GM23338 (cell line): ENCODE measurements at regions not wholly inside any gene's neighbourhood (a gene's known extent, or its start where the extent isn't known, plus 50 kb on each side); places are given as distances from the start of the nearest gene placed in this dataset.

Source experiments
- ATAC-seq: fragments of 200-7000 bp; cut with Tn5 transposase; 3 replicates; pipeline ENCODE4 v1.9.1; 2020
- DNase-seq: peaks from one replicate; pipeline ENCODE4 v3.0.0-alpha.2; 2015; ENCODE audit warnings: low spot score
- H2AFZ ChIP-seq: fragments of 200-600 bp; sonication (generic); 2 replicates; pipeline ENCODE4 v1.8.0; 2016; ENCODE audit warnings: antibody characterized with exemption, mild to moderate bottlenecking, moderate library complexity
- H3F3A ChIP-seq: fragments of 200-600 bp; sonication (generic); replicated peaks from 2 replicates; pipeline ENCODE4 v1.8.0; 2017; ENCODE audit warnings: antibody characterized with exemption, mixed run types, low read depth
- H3K27ac ChIP-seq: fragments of 200-600 bp; sonication (generic); 2 replicates; pipeline ENCODE4 v1.6.1; 2016; ENCODE audit warnings: low read depth
- H3K27me3 ChIP-seq: fragments of 200-600 bp; sonication (generic); 2 replicates; pipeline ENCODE4 v1.8.0; 2016; ENCODE audit warnings: mild to moderate bottlenecking, mixed run types, moderate library complexity; ENCODE audit not compliant: insufficient read depth
- H3K36me3 ChIP-seq: fragments of 200-600 bp; sonication (generic); 2 replicates; pipeline ENCODE4 v1.8.0; 2016; ENCODE audit warnings: mild to moderate bottlenecking; ENCODE audit not compliant: insufficient read depth
- H3K4me1 ChIP-seq: fragments of 200-600 bp; sonication (generic); 2 replicates; pipeline ENCODE4 v1.8.0; 2016; ENCODE audit warnings: mild to moderate bottlenecking, moderate library complexity; ENCODE audit not compliant: insufficient read depth
- H3K4me2 ChIP-seq: fragments of 200-600 bp; sonication (generic); 2 replicates; pipeline ENCODE4 v1.7.1; 2017; ENCODE audit warnings: mixed run types
- H3K4me3 ChIP-seq: fragments of 200-600 bp; sonication (generic); 2 replicates; pipeline ENCODE4 v1.6.1; 2016; ENCODE audit warnings: mixed run types
- H3K79me2 ChIP-seq: fragments of 200-600 bp; sonication (generic); replicated peaks from 2 replicates; pipeline ENCODE4 v1.8.0; 2017; ENCODE audit warnings: mild to moderate bottlenecking; ENCODE audit not compliant: insufficient read depth
- H3K9me2 ChIP-seq: fragments of 200-600 bp; sonication (generic); 2 replicates; pipeline ENCODE4 v1.8.0; 2017; ENCODE audit not compliant: insufficient read depth
- H4K20me1 ChIP-seq: fragments of 200-600 bp; sonication (generic); replicated peaks from 2 replicates; pipeline ENCODE4 v1.8.0; 2017; ENCODE audit warnings: mild to moderate bottlenecking; ENCODE audit not compliant: insufficient read depth
- H3K27ac Mint-ChIP-seq: 2 replicates; pipeline ENCODE4 v1.8.0; 2020; ENCODE audit warnings: inconsistent platforms, mild to moderate bottlenecking, moderate library complexity, mixed read lengths
- H3K27me3 Mint-ChIP-seq: 3 replicates; pipeline ENCODE4 v1.8.0; 2022; ENCODE audit warnings: low read depth, mild to moderate bottlenecking, moderate library complexity, mixed read lengths, inconsistent platforms; ENCODE audit not compliant: insufficient read depth, poor library complexity
- H3K36me3 Mint-ChIP-seq: 3 replicates; pipeline ENCODE4 v1.8.0; 2021; ENCODE audit warnings: low read depth, mild to moderate bottlenecking, inconsistent platforms, moderate library complexity, mixed read lengths
- H3K4me1 Mint-ChIP-seq: 3 replicates; pipeline ENCODE4 v1.8.0; 2020; ENCODE audit warnings: mild to moderate bottlenecking, inconsistent platforms, mixed read lengths
- H3K4me3 Mint-ChIP-seq: 3 replicates; pipeline ENCODE4 v1.8.0; 2021; ENCODE audit warnings: moderate library complexity, mild to moderate bottlenecking, inconsistent platforms, mixed read lengths
- H3K9me3 Mint-ChIP-seq: 3 replicates; pipeline ENCODE4 v1.8.0; 2020; ENCODE audit warnings: moderate library complexity, mild to moderate bottlenecking, inconsistent platforms, mixed read lengths
- CREB1 ChIP-seq: fragments of 250-450 bp; sonication (Bioruptor Pico); IDR thresholded peaks from 2 replicates; pipeline ENCODE4 v1.5.0; 2020; ENCODE audit warnings: low read depth, mild to moderate bottlenecking, moderate library complexity
- CTCF ChIP-seq, 2 experiments: fragments of 200-600 bp in 1 of 2; sonication (generic) in 1 of 2; conservative IDR thresholded peaks; 2 replicates each; pipeline versions ENCODE4 v1.5.1 to v1.6.1; 2016 to 2017; ENCODE audit warnings: antibody characterized with exemption in 2 of 2, low read depth in 2 of 2, mild to moderate bottlenecking in 2 of 2, moderate library complexity in 1 of 2
- ETS1 ChIP-seq: IDR thresholded peaks from 2 replicates; pipeline ENCODE4 v1.6.1; 2016; ENCODE audit warnings: antibody characterized with exemption
- EZH2 ChIP-seq: fragments of 200-600 bp; sonication (generic); IDR thresholded peaks from one replicate; pipeline ENCODE4 v1.8.0; 2017; ENCODE audit warnings: antibody characterized with exemption, mild to moderate bottlenecking, low read depth; ENCODE audit not compliant: unreplicated experiment
- EZH2phosphoT487 ChIP-seq: fragments of 200-600 bp; sonication (generic); IDR thresholded peaks from one replicate; pipeline ENCODE4 v1.8.1; 2018; ENCODE audit warnings: antibody characterized with exemption; ENCODE audit not compliant: unreplicated experiment
- JUNB ChIP-seq: IDR thresholded peaks from one replicate; pipeline ENCODE4 v1.6.1; 2016; ENCODE audit warnings: antibody characterized with exemption; ENCODE audit not compliant: unreplicated experiment
- NANOG ChIP-seq: IDR thresholded peaks from 2 replicates; pipeline ENCODE4 v1.6.1; 2016; ENCODE audit warnings: antibody characterized with exemption, borderline replicate concordance
- POLR2AphosphoS5 ChIP-seq: IDR thresholded peaks from 2 replicates; pipeline ENCODE4 v1.6.1; 2016; ENCODE audit warnings: antibody characterized with exemption, low read depth
- REST ChIP-seq: IDR thresholded peaks from one replicate; pipeline ENCODE4 v1.6.1; 2018; ENCODE audit warnings: antibody characterized with exemption; ENCODE audit not compliant: unreplicated experiment
- ZNF114 ChIP-seq: fragments of 250-450 bp; sonication (Bioruptor Pico); IDR thresholded peaks from 2 replicates; pipeline ENCODE4 v1.5.0; 2020; ENCODE audit warnings: mild to moderate bottlenecking, moderate library complexity
- ZNF331 ChIP-seq: fragments of 250-450 bp; sonication (Bioruptor Pico); IDR thresholded peaks from 2 replicates; pipeline ENCODE4 v1.5.0; 2020; ENCODE audit warnings: low read depth, mild to moderate bottlenecking, moderate library complexity
- ZNF462 ChIP-seq: fragments of 250-450 bp; sonication (Bioruptor Pico); IDR thresholded peaks from 2 replicates; pipeline ENCODE4 v1.5.0; 2020; ENCODE audit warnings: mild to moderate bottlenecking, moderate library complexity

- peaks cover 25% of the 10 kb centered on the region for H3K4me1 Mint-ChIP-seq
- no peak overlapping the region for H3K27ac ChIP-seq
- ATAC-seq (no peak), DNase-seq (no peak)
- peaks cover 5% of the 10 kb centered on the region; the same call in 1 of the 2 replicates for H3K9me2 ChIP-seq
- H3K4me3 Mint-ChIP-seq = no peak overlapping the region
- H2AFZ ChIP-seq = no peak overlapping the region
- H3K4me2 ChIP-seq = no peak overlapping the region
- 0 out of 2 replicates have a peak, but pooled peaks cover 8% of the 10 kb centered on the region for H3K4me1 ChIP-seq
- peaks cover 5% of the 10 kb centered on the region for H3K27me3 Mint-ChIP-seq
- no peaks in the 10 kb centered on the region for H3K36me3 ChIP-seq
- TF ChIP-seq JUNB (no peak), CTCF (conservative IDR thresholded peaks at IDR 0.05; ENCODE audit: low read depth in 2 of 2) (no peak), POLR2AphosphoS5 (no peak), EZH2 (no peak), CREB1 (CRISPR knock-in tag) (no peak), ZNF462 (CRISPR knock-in tag) (no peak), ETS1 (no peak), NANOG (no peak), ZNF331 (CRISPR knock-in tag) (no peak), ZNF114 (CRISPR knock-in tag) (no peak), REST (no peak), EZH2phosphoT487 (no peak)
- H3F3A ChIP-seq = no peaks in the 10 kb centered on the region
- H3K79me2 ChIP-seq = no peaks in the 10 kb centered on the region
- H3K27ac Mint-ChIP-seq = no peak overlapping the region
- no peaks in the 10 kb centered on the region for H3K9me3 Mint-ChIP-seq
- no peaks in the 10 kb centered on the region for H4K20me1 ChIP-seq
- H3K27me3 ChIP-seq = no peaks in the 10 kb centered on the region
- no peaks in the 10 kb centered on the region for H3K36me3 Mint-ChIP-seq
- H3K4me3 ChIP-seq = no peak overlapping the region
Measured at GRCh38 chr3:177561769-177562392, 364.6 kb upstream of the TBL1XR1 start.
